GM10266 (cell line): ENCODE measurements at regions not wholly inside any gene's neighbourhood (a gene's known extent, or its start where the extent isn't known, plus 50 kb on each side); places are given as distances from the start of the nearest gene placed in this dataset.

Source experiments
- DNase-seq: peaks from one replicate; pipeline ENCODE4 v3.0.0; 2012; ENCODE audit errors: extremely low spot score
- CTCF ChIP-seq: IDR thresholded peaks from 2 replicates; pipeline ENCODE4 v1.5.1; 2012; ENCODE audit warnings: mild to moderate bottlenecking, low read depth; ENCODE audit not compliant: control insufficient read depth, insufficient read depth; ENCODE audit errors: missing control alignments

GRCh38 chr22:48245196-48245485, 1482.7 kb downstream of the TBC1D22A start:
- DNase-seq: no peak
- no peak for TF ChIP-seq CTCF

GRCh38 chr22:48244388-48245195, 1482.1 kb downstream of the TBC1D22A start:
- TF ChIP-seq CTCF: no peak
- no peak for DNase-seq

GRCh38 chr22:48242461-48242864, 1480.0 kb downstream of the TBC1D22A start:
- no peak for DNase-seq
- no peak for TF ChIP-seq CTCF

GRCh38 chr22:48241658-48242057, 1479.2 kb downstream of the TBC1D22A start:
- TF ChIP-seq CTCF: no peak
- no peak for DNase-seq

- TF ChIP-seq CTCF: no peak
- no peak for DNase-seq
Observed at GRCh38 chr22:48240935-48241230, 1478.4 kb downstream of the TBC1D22A start.

- TF ChIP-seq CTCF: no peak
- no peak for DNase-seq
Observed at GRCh38 chr22:48240148-48240934, 1477.9 kb downstream of the TBC1D22A start.
